ENCODE measurements at regions not wholly inside any gene's neighbourhood (a gene's known extent, or its start where the extent isn't known, plus 50 kb on each side); places are given as distances from the start of the nearest gene placed in this dataset.
A peak's percentile ranks its signal among the peaks of the same experiment; 100 is the strongest.

- DNase-seq, result no peak
These were observed 98.9 kb downstream of the LRRC74A start for GRCh38 chr14:76925097-76925441.

- peak; percentile 32 to 45 for DNase-seq
These were observed 98.3 kb downstream of the LRRC74A start for GRCh38 chr14:76924371-76925096.

GRCh38 chr14:76923431-76924370 is 97.5 kb downstream of the LRRC74A start:
- no peak for DNase-seq

- no peak for DNase-seq
These were observed 96.4 kb downstream of the LRRC74A start for GRCh38 chr14:76922584-76922983.

GRCh38 chr14:76922092-76922491 is 95.9 kb downstream of the LRRC74A start:
- no peak for DNase-seq

GRCh38 chr14:76921088-76921399 is 94.8 kb downstream of the LRRC74A start:
- DNase-seq, result no peak

GRCh38 chr14:76920331-76921087 is 94.3 kb downstream of the LRRC74A start:
- no peak for DNase-seq

- peak in 1 of 2 donors; percentile 24 for DNase-seq
These were observed 93.5 kb downstream of the LRRC74A start for GRCh38 chr14:76919431-76920330.
